Hepatocyte (in vitro differentiated cells): ENCODE measurements at regions not wholly inside any gene's neighbourhood (a gene's known extent, or its start where the extent isn't known, plus 50 kb on each side); places are given as distances from the start of the nearest gene placed in this dataset.

ENCODE experiments used
- CTCF ChIP-seq: fragments of 200-600 bp; sonication (generic); IDR thresholded peaks from 2 replicates; pipeline ENCODE4 v1.5.1; 2016; ENCODE audit warnings: antibody characterized with exemption, mild to moderate bottlenecking; ENCODE audit not compliant: poor library complexity
- EZH2 ChIP-seq: fragments of 200-600 bp; sonication (generic); IDR thresholded peaks from 2 replicates; pipeline ENCODE4 v1.6.1; 2016; ENCODE audit warnings: antibody characterized with exemption, mild to moderate bottlenecking, borderline replicate concordance
- EZH2phosphoT487 ChIP-seq: fragments of 200-600 bp; sonication (generic); IDR thresholded peaks from one replicate; pipeline ENCODE4 v1.6.1; 2018; ENCODE audit warnings: antibody characterized with exemption, mild to moderate bottlenecking, low read depth, moderate library complexity; ENCODE audit not compliant: unreplicated experiment, severe bottlenecking

- TF ChIP-seq CTCF, result no peak
- no peak for TF ChIP-seq EZH2
- no peak for TF ChIP-seq EZH2phosphoT487
Measured at GRCh38 chr12:90020881-90021280, 312.2 kb upstream of the ATP2B1 start.
